Body of pancreas (tissue), 4 donors: ENCODE measurements at regions not wholly inside any gene's neighbourhood (a gene's known extent, or its start where the extent isn't known, plus 50 kb on each side); places are given as distances from the start of the nearest gene placed in this dataset.

Source experiments
- CTCF ChIP-seq, 7 experiments: fragments of 450-650 bp in 4 of 7; fragments of 200-600 bp in 3 of 7; sonication (generic) in 3 of 7; IDR thresholded peaks; one replicate each; pipeline ENCODE4 v1.5.1; 2016 to 2019; ENCODE audit warnings: antibody characterized with exemption in 7 of 7
- POLR2A ChIP-seq, 3 donors: fragments of 450-650 bp; IDR thresholded peaks; one replicate each; pipeline ENCODE4 v1.6.1; 2016; ENCODE audit warnings: antibody characterized with exemption in 3 of 3, mild to moderate bottlenecking in 2 of 3

- TF ChIP-seq CTCF (IDR thresholded peaks at IDR 0.05) (no peak), POLR2A (IDR thresholded peaks at IDR 0.05) (no peak)
Measured at GRCh38 chr6:139762587-139763031, 388.2 kb upstream of the CITED2 start.
